ENCODE measurements at regions not wholly inside any gene's neighbourhood (a gene's known extent, or its start where the extent isn't known, plus 50 kb on each side); places are given as distances from the start of the nearest gene placed in this dataset.

GRCh38 chr6:79796197-79796596, 151.2 kb downstream of the ELOVL4 start:
- Mint-ChIP-seq H3K4me1 (peaks cover 20% of the 10 kb centered on the region), H3K27ac (ENCODE audit: unreplicated experiment) (peak overlapping the region; percentile 63), H3K36me3 (ENCODE audit: low read depth) (no peaks in the 10 kb centered on the region), H3K27me3 (ENCODE audit: low read depth) (no peaks in the 10 kb centered on the region), H3K9me3 (peaks cover 5% of the 10 kb centered on the region), H3K4me3 (no peak overlapping the region)
- TF ChIP-seq, protein P1, sequence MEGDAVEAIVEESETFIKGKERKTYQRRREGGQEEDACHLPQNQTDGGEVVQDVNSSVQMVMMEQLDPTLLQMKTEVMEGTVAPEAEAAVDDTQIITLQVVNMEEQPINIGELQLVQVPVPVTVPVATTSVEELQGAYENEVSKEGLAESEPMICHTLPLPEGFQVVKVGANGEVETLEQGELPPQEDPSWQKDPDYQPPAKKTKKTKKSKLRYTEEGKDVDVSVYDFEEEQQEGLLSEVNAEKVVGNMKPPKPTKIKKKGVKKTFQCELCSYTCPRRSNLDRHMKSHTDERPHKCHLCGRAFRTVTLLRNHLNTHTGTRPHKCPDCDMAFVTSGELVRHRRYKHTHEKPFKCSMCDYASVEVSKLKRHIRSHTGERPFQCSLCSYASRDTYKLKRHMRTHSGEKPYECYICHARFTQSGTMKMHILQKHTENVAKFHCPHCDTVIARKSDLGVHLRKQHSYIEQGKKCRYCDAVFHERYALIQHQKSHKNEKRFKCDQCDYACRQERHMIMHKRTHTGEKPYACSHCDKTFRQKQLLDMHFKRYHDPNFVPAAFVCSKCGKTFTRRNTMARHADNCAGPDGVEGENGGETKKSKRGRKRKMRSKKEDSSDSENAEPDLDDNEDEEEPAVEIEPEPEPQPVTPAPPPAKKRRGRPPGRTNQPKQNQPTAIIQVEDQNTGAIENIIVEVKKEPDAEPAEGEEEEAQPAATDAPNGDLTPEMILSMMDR (conservative IDR thresholded peaks at IDR 0.05) = no peak
- no peak for DNase-seq (ENCODE audit: low read depth, low spot score)

DNA sequence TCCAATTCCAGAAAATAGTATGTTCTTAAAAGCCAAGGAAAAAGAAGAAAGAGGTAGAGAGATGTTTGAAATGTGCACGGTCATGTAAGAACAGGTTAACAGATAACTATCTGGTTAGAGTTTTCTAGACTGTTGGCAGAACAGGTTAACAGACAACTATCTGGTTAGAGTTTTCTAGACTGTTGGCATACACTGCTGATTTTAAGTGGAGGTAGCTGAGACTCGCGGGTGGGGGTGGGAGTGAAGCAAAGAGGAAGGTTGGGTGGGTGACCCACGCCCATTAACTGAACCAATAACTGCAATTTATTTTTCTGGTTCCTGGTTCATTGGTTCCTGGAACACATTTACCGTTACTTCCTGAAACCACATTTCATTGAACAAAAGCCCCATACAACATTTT, 157.5 kb downstream of the ELOVL4 start:
- no peak overlapping the region for H3K4me3 Mint-ChIP-seq
- H3K4me1 Mint-ChIP-seq = peaks cover 8% of the 10 kb centered on the region
- peaks cover 4% of the 10 kb centered on the region for H3K9me3 Mint-ChIP-seq
- TF ChIP-seq, protein P1 (conservative IDR thresholded peaks at IDR 0.05) = no peak
- DNase-seq (ENCODE audit: low read depth, low spot score) = no peak
- H3K27ac Mint-ChIP-seq (ENCODE audit: unreplicated experiment) = no peak overlapping the region
- H3K27me3 Mint-ChIP-seq (ENCODE audit: low read depth) = no peaks in the 10 kb centered on the region
- H3K36me3 Mint-ChIP-seq (ENCODE audit: low read depth) = no peaks in the 10 kb centered on the region

DNA sequence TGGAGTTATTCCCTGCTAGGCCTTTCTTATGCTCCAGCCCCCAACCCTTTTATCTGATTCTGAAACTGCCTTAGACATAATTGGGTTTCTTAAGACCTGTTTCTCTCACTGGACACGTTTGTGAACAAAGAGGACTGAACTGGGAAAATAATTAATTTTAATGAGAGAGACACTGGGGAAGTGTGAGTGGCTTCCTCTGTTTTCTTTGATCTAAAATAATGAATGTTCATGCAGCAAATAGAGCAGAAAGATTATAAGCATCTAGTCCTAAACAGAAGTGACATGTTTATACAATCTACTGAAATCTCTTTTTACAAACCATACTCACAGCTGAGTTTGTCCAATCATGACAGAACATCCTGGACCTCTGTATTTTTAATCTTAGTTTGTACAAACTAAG, 157.6 kb downstream of the SH3BGRL2 start:
- no peak overlapping the region for H3K27ac Mint-ChIP-seq (ENCODE audit: unreplicated experiment)
- H3K4me1 Mint-ChIP-seq = peaks cover 8% of the 10 kb centered on the region
- no peak for DNase-seq (ENCODE audit: low read depth, low spot score)
- H3K36me3 Mint-ChIP-seq (ENCODE audit: low read depth) = no peaks in the 10 kb centered on the region
- H3K4me3 Mint-ChIP-seq = no peak overlapping the region
- TF ChIP-seq, protein P1 (conservative IDR thresholded peaks at IDR 0.05) = no peak
- H3K9me3 Mint-ChIP-seq = peaks cover 4% of the 10 kb centered on the region
- no peaks in the 10 kb centered on the region for H3K27me3 Mint-ChIP-seq (ENCODE audit: low read depth)

DNA sequence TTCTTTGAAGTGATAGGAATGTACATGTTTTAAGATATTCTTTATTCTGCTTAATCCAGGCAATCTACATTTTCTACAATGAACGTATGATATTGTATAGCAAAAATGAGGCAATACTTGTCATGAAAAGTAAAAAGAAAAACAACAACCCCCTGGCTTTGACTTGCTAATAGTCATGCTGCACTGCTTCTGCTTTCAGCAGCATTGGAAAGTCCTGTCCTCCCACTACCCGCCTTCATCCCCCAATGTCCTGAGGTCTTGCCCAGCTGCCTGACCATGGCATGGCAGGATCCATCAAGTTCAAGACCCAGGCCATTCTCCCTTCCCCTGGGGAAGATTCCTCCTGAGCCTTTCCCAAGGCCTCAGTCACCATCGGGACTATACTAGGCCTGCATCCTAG, 156.5 kb downstream of the SH3BGRL2 start:
- DNase-seq (ENCODE audit: low read depth, low spot score) = no peak
- H3K27me3 Mint-ChIP-seq (ENCODE audit: low read depth) = no peaks in the 10 kb centered on the region
- H3K36me3 Mint-ChIP-seq (ENCODE audit: low read depth) = no peaks in the 10 kb centered on the region
- peak overlapping the region; percentile 59 for H3K27ac Mint-ChIP-seq (ENCODE audit: unreplicated experiment)
- H3K4me3 Mint-ChIP-seq = no peak overlapping the region
- peaks cover 4% of the 10 kb centered on the region for H3K9me3 Mint-ChIP-seq
- H3K4me1 Mint-ChIP-seq = peaks cover 8% of the 10 kb centered on the region
- TF ChIP-seq, protein P1 (conservative IDR thresholded peaks at IDR 0.05) = no peak

- no peaks in the 10 kb centered on the region for H3K27me3 Mint-ChIP-seq (ENCODE audit: low read depth)
- no peak overlapping the region for H3K27ac Mint-ChIP-seq (ENCODE audit: unreplicated experiment)
- no peaks in the 10 kb centered on the region for H3K9me3 Mint-ChIP-seq
- TF ChIP-seq, protein P1 (conservative IDR thresholded peaks at IDR 0.05) = no peak
- H3K4me3 Mint-ChIP-seq = no peak overlapping the region
- no peaks in the 10 kb centered on the region for H3K36me3 Mint-ChIP-seq (ENCODE audit: low read depth)
- H3K4me1 Mint-ChIP-seq = peaks cover 8% of the 10 kb centered on the region
- no peak for DNase-seq (ENCODE audit: low read depth, low spot score)
These were observed 153.2 kb downstream of the SH3BGRL2 start for GRCh38 chr6:79784395-79784753.

Data from neural crest cell (in vitro differentiated cells).